ENCODE measurements at regions not wholly inside any gene's neighbourhood (a gene's known extent, or its start where the extent isn't known, plus 50 kb on each side); places are given as distances from the start of the nearest gene placed in this dataset.
"Not testable (repeated sequence)": the region's sequence is repeated elsewhere in the genome, so short reads cannot be mapped to it uniquely, and the experiment has no call there.

DNA sequence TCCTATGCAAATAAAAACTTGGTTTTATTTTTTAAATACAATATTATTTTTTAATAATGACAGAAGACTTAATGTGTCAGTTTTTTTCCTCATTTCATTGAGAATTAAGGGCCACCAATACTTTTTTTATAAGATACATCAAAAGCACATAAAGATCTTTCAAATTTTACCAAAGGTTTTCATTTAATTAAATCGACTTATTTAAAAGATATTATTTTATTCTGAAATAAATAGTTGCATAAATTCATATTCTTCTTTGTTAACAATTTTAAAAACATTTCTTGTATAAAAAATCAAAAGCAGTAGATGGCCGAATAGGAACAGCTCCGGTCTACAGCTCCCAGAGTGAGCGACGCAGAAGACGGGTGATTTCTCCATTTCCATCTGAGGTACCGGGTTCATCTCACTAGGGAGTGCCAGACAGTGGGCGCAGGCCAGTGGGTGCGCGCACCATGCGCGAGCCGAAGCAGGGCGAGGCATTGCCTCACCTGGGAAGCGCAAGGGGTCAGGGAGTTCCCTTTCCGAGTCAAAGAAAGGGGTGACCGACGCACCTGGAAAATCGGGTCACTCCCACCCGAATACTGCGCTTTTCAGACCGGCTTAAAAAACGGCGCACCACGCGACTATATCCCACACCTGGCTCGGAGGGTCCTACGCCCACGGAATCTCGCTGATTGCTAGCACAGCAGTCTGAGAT is 374.6 kb upstream of the NPVF start:
- DNase-seq, result not testable (repeated sequence)

DNA sequence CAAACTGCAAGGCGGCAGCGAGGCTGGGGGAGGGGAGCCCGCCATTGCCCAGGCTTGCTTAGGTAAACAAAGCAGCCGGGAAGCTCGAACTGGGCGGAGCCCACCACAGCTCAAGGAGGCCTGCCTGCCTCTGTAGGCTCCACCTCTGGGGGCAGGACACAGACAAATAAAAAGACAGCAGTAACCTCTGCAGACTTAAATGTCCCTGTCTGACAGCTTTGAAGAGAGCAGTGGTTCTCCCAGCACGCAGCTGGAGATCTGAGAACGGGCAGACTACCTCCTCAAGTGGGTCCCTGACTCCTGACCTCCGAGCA is 375.1 kb upstream of the NPVF start:
- not testable (repeated sequence) for DNase-seq

DNA sequence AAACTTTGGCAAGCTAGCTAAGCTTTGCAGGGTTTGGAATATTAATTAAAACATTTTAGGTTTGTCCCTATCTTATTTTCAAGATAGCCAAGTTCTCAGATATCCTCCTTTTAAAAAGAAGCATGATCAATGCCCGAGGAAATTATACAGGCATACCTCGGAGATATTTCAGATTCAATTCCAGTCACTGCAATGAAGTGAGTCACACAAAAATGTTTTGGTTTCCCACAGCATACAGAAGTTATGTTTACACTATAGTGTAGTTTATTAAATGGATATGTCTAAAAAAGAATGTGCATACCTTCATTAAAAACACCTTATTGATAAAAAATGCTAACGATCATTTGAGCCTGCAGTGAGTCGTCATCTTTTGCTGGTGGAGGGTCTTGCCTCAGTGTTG is 382.9 kb upstream of the NPVF start:
- no peak for DNase-seq

DNA sequence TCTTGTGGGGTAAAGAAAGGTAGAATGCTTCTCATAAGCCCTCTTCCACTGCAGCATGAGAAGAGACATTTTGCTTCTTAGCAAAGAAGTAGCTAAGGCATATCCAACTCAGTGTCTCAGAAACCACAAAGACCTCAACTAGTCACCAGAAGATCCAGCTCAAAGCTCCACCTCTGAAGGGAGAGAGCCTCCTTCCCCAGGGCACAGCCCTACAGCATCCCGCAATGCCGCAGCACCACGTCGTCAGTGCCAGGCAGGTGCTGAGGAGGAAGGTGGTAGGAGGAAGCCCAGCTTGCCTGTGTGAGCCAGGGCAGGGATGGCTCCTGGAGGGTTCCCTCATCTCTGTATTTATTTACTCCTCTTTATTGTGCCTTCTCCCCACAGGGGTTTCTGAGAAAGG is 385.6 kb upstream of the NPVF start:
- no peak for DNase-seq

DNA sequence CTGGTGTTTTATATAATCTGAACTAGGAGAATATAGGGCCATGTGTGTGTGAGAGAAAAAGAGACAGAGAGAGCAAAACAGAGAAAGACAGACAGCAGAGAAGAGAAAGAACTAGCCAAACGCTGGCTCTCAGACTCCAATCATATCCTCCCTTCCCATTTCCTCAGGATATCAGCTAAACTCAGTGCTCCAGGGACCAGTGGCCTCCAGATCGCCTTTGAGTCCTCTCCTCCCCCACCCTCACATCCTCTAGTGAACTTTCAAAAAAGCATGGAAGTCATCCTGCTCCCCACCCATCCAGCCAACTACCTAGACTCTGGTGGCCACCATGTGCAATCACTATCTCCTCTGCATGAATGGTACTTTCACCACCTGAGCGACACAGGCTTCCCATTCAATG is 386.1 kb upstream of the NPVF start:
- DNase-seq, result no peak

DNA sequence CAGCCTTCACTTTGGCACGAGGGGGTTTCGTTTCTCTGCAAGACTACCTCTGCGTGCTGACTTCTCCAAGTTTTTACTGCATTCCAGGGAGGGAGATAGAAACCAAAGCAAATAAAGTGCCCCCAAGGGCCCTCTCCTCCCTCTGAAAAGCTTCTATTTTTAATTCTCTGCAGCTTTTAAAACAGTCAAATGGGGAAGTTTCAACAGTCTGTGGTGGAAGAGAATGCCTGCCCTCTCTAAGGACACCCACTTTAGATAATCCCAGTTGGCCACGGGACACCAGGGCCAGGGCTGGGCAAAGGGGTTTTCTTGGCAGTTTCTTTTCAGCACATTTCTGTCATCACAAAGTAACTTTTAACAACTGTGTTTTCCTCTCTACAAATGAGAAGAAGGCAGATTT is 386.7 kb upstream of the NPVF start:
- DNase-seq, result no peak

DNA sequence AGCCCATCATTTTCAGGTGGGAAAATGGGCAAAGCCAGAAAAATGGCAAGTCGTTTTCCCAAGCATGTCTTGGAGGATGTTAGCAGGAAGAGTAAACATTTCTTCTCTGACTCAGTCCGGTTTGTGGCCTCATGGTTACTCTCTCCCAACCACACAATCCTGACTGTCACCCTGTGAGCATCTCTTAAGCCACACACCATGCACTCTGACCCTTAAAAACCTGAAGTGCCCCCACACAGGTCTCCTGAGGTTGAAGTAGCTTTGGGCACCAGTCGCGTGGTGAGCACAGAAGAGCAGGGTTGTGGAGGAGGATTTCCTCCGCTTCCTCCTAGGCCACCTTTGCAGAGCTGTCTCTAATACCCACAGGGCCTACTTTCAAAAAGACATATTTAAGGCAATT is 387.3 kb upstream of the NPVF start:
- no peak for DNase-seq

DNA sequence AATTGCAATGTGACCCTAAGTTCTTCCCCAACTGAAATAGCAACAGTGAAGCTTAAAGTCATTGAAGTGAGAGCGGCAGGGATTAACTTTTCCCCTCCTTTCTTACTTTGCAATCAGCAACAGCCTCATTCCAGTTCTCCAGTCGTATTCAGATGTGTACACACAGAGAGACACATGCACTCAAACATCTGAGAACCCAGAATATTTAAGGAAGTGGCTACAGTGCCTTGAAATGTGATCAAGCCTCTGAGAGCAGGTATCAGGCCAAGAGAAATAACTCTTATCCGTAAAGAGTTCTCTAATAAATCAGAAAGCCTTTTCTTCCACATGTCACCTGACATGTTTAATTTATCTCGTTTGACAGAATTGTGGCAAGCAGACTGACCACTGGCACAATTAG is 388.9 kb upstream of the NPVF start:
- DNase-seq, result no peak

DNA sequence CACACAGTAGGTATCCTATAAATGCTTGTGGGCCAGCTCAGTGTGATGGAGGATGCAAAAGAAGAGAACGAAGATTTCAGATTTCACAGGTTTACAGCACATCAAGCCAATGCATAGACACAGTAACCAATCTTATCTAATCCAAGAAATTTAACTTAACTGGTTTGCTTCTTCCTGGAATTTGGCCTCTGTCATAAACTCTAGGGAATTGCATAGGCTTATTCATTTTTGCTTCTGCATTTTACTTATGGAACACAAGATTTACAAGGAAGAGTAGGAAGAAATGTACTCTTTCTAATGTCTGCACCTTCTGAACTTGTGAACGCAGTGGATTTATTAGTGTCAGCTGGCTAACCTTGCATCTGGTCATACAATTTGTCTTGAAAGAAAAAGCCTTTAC is 389.4 kb upstream of the NPVF start:
- DNase-seq, result no peak

DNA sequence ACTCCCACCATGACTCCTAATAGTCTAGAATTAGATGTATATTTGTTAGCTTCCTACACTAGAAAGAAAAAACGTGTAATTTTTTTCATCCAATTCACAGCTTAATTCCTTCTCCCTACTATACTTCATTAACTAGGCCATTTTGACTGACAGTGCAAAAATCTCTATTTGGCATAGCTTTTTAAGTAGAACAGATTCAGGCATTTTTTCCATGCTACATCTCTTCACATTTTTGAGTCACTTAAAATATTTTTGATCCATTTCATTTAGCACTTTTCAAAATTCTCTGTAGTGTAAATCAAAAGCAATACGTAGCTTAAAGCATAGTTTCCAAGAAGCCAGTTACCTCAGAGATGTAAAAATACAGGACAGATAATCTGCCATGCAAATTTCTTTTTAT is 391.1 kb upstream of the NPVF start:
- no peak for DNase-seq

DNA sequence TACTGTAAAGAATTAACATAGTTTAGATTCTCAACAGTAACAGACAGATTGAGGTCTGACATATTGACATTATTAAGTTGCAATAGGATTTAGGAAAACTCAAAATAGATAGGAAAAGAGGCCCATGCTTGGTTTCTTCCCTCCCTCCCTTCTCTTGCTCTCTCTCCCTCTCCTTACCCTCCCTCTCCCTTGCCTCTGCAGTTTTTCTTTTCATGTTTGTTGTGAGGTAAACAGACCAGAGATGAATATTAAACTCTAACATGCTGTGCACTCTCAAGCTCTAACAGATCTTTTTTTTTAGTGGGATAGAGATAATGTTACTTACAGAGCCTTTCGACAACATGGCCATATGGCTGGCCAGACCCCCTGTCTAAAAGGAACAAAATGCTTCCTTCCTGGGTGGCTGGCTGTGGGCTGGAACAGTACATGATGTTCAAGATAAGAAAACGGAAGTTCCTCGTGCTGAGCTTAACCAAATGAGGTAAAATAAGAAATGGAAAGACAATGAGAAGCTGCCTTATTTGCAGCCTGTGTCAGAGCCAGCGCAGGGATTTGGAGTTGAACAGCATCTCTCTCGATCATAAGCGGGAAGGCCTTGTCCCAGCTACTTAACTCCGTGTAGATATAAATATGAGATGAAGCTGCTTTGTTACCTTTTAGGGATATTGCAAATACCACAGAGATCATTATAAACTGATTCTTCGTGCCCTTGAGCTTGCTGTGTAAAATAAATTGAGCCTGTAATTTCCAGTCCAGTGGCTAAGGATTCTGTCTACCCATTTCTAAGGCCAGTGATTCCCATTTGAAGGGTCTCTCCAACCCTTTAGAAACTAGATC is 391.9 kb upstream of the NPVF start:
- DNase-seq, result no peak

DNA sequence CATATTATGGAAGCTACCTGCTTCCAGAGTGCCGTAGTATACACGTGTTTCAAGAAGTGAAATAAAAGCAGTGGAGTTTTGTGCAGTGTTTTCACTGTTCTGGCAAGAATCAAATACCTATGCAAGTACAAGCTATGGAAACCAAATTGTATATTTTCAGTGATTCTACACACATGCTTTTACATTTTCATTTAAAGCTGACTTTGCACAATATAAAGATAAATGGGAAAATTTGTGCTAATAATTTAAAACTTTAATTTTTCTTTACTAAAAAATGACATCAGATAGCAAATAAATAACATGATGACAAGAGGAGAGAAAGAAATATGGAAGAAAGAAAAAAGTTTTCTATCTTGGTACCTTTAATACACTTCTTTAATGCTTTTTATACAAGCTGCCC is 393.7 kb upstream of the NPVF start:
- no peak for DNase-seq

DNA sequence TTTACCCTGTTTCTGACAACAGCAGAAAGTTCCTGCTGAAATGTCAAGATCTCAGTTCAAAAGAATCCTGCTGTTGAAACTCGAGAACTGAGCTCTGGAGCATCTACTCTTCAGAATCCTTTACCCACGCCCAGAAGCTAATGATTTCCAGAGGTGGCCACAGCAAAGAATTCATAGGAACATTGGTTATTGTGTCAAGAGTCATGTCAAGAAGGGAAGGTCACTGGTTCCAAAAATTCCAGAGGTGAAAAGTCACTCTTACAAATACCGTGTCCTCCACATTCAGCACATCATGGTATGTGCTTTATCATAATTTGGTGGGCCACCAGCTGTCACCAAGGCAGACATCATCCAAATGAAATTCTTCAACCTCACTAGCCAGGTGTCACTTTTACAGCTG is 394.4 kb upstream of the NPVF start:
- no peak for DNase-seq

DNA sequence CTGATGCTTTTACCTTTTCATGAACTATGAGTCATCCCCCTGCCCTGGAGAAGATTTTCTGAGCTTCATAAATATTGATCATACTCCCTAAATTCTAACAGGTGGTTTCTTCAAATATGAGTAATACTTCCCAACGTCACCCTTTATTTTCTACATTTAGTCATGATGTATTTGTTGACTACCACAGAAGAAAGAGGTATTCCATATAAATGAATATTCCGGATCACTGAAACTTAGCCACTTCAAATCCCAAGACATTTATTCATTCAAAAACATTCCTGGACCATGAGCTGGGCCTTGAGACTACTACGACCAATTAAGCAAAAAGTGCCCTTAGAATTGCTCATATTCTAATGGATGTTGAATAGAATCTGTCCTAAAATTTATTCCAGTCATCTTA is 395.8 kb upstream of the NPVF start:
- no peak for DNase-seq

DNA sequence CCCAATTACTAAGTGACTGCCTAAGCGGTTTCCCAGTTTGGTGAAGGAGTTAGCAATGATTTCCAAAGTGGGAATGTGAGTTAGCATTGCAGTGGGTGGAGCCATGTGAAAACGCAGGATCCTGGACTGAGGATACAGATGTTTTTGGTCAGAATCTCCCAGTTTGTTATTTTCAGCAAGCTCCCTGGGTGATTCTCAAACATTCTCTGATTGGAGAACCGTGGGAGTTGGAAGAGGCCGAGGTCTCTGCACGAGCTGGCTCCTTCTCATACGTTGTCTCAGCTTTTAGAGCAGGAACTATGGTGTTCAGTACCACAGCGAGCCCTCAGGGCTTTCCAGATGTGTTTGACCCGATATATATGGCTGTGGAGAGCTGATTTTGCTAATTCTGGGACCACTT is 396.5 kb upstream of the NPVF start:
- no peak for DNase-seq

DNA sequence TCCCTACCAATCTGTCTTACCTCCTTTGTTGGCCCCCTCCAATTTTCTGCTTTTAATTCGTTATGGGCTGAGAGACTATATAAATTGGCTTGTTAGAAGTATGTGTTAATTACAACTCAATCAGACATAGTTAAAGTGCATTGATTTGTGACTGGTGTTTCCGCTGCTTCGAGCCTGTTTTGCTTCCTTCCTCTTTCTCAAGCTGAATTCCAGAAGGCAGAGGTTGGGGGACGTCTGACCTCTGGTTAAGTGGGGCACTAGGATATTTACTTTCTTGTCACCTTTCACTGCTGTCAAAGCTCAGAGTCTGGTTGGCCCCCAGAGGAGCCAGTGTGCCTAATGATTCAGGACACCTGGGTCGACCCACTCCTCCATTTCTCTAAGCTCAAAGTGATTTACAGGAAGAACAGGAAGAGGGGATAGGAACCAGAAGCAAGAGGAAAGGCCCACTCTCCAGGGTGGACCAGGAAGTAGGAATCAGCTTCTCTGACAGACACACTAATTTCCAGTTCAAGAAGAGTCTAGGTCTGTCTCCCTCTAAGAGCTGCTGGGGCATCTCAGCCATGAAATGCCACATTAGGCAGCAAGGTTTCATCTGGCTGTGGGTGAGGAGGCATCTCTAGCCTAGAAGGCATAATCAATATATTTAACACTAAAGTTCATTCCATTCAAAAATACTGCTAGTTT is 397.2 kb upstream of the NPVF start:
- DNase-seq, result no peak

DNA sequence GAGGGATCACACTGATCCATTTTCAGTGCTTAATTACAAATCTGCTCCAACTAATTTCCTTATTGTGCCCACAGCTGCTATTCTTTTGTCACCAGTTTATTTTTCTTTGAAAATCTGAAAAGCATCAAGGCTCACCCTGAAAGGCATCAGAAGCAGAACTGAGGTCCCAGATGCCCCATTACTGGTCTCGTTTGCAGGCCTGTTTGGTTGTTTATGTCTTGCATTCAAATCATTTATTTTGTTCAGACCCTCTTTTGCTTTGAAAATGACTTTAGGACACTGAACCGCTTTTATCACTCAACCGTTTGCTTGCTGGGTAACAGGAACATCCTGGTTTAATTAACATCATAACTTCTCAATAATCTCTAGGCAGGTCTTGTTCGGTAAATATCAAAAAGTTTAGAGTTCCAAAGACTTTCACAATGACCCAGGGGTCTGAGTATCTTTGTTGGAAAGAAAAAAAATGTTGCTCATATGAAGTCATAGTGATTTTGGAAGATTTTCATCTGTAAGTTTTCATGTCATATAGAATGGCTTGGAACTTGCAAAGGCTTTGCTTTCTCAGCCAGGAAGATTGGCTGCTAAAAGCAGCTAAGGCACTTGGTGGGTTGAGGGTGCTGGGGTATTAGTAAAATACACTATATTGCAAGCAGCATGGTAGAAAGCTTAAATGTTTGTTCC is 398.3 kb upstream of the NPVF start:
- DNase-seq, result no peak

DNA sequence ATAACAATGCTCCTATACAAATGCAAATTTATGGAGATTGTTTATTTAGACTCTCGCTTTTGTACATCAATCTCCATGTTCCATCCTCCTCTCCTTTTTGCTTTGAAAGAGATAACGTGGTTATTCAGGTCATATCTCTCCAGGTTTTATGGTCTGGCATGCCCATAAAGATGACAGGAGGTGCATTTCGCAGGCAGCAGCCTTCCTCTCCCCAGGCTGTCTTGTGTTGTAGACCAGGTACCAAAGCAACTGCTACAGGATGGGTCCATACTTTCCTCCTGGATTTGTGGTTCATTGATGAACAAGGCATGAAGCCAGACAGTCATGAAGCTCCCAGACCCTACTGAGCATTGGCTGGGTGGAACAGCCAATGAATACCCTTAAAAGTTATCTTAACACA is 400.2 kb upstream of the NPVF start:
- DNase-seq, result no peak

DNA sequence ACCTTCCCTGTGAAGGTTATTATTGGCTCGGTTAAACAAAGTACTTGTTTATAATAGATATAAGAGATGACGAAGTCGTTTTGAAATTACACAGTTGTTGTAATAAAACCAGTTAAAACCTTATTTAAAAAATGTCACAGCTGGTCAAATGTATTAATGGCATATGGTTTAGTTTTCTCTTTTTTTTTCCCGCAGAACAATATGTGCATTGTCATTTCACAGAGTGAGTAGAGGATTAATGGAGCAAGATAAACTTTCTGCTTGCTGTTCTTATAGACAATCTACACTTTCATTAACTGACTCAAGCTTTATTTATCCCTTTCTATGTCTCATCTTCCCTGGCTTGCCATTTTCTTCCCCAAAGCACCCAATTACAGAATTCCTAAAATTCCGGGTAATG is 404.3 kb upstream of the NPVF start:
- no peak for DNase-seq

DNA sequence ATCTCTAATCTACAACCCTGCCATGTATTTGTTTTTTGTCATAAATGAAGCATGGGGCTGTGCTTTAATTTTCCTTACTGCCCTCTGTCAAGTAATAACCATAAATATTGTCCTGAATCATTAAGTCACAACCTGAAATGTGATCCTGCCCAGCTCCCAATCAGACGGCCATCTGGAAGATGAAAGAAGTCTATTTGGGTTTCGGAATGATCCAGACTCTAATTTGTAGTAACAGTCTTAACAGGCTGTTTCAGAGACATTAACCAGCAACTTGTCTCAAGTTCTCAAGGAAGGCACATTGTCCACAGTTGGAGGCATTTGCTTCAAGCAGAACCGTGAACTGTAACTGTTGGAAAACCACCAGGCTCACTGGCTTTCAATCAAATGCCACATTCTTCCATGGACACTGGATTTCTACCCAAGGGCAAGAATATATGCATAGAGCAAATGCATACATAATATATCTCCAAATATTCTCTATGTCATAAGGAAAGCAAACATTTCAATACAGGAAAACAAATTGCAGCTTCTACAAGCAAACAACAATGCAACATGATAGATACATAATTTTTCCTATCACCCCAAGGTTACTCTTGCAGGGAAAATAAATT is 405.2 kb upstream of the NPVF start:
- DNase-seq, result no peak

DNA sequence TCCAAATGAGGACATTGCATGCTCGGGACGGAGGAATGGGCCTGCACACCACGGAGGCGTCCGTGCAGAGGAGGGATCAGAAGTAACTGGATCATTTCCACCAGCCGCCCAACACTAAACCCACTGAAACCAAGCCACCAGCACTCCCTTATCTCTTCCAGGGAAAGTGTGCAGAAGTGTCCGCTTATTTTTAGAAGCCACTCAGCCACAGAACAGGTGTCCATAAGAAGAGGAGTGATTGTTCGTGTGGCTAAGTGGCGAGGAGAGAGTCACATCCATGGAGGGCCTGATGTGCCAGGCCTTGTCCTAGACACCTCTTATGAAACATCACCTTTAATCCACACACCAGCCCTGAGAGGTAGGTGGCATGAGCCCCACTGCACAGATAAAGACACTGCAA is 407.9 kb upstream of the NPVF start:
- no peak for DNase-seq

DNA sequence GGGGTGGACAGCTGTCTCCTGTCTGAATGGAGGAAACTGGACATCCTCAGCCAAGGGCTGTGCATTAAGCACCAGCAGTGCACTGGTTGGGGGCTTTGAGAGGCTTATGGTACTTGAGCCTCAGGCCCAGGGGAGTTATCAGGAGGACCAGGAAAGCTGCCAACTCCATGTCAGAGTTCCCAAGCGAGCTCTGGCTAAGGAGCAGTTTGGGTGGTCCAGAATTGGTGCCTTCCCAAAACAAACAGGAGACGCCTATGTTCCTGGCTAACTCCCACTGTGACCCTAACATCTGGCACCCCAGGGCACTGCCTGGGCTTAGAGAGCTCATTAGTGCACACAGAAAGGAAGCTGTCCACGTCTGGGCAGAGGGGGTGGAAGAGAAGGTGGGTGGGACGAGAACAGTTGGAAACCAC is 408.6 kb upstream of the NPVF start:
- no peak for DNase-seq

DNA sequence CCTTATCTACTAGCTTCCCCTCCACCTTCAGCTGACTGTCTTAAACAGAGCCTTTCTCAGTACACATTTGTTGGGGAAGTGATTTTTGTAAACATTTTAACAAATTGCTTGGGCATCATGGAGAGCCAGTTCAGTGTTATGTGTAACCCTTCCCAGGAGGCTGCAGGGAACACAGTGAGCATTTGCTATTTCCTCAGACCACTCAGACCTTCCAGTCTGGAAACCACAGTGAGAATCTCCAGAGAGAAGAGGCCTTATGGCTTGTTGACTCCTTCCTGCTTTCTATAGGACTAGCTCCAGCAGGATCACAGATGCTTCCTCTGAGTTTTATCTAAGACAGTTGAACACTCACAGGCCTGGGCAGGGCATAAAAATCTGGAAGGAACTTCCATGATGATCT is 409.8 kb upstream of the NPVF start:
- DNase-seq, result no peak
